ENCODE measurements at regions not wholly inside any gene's neighbourhood (a gene's known extent, or its start where the extent isn't known, plus 50 kb on each side); places are given as distances from the start of the nearest gene placed in this dataset.
A peak's percentile ranks its signal among the peaks of the same experiment; 100 is the strongest.

GRCh38 chr7:15751191-15751701, 64.8 kb upstream of the MEOX2 start:
- Histone ChIP-seq H3K9me3 (no peaks in the 10 kb centered on the region), H3K27ac (peak overlapping the region in 7 of 10 donors; percentile 19 to 54 (median 37)), H3K36me3 (no peaks in the 10 kb centered on the region), H3K27me3 (no peaks in the 10 kb centered on the region), H3K4me1 (peaks cover 0 to 40% (median 23%) of the 10 kb centered on the region in 9 donors), H3K4me3 (no peak overlapping the region)
- no peak for TF ChIP-seq CTCF (IDR thresholded peaks at IDR 0.05)
- intact Hi-C loops (cut with DNase I) = loop anchor here in 1 of 10 donors (10.0 kb wide), 1 partner anchor 314 kb away; no protein-coding TSS in a partner anchor
- WGBS, 2 donors = 22 to 37% methylated on average over 4 of the region's 4 CpGs
- peak in 7 of 8 donors; percentile 31 to 82 (median 66) for ATAC-seq
- no peak for DNase-seq

- no peaks in the 10 kb centered on the region for H3K27me3 ChIP-seq
- no peaks in the 10 kb centered on the region for H3K9me3 ChIP-seq
- 67 to 69% methylated on average over 3 of the region's 3 CpGs for WGBS, 2 donors
- intact Hi-C loops (cut with DNase I) = loop anchor here in 1 of 10 donors (10.0 kb wide), 1 partner anchor 314 kb away; no protein-coding TSS in a partner anchor
- TF ChIP-seq CTCF (IDR thresholded peaks at IDR 0.05) = no peak
- peaks cover 0 to 40% (median 23%) of the 10 kb centered on the region in 9 donors for H3K4me1 ChIP-seq
- DNase-seq (no peak), ATAC-seq (no peak)
- no peaks in the 10 kb centered on the region for H3K36me3 ChIP-seq
- H3K4me3 ChIP-seq = no peak overlapping the region
- peak overlapping the region in 1 of 10 donors; percentile 42 for H3K27ac ChIP-seq
These were observed 64.2 kb upstream of the MEOX2 start for GRCh38 chr7:15750727-15751126.

GRCh38 chr7:15749631-15750030, 63.1 kb upstream of the MEOX2 start:
- no peak for DNase-seq
- TF ChIP-seq CTCF (IDR thresholded peaks at IDR 0.05) = no peak
- H3K4me3 ChIP-seq = no peak overlapping the region
- H3K4me1 ChIP-seq = peaks cover 0 to 40% (median 23%) of the 10 kb centered on the region in 9 donors
- intact Hi-C loops (cut with DNase I) = loop anchor here in 1 of 10 donors (10.0 kb wide), 1 partner anchor 315 kb away; no protein-coding TSS in a partner anchor
- no peak overlapping the region for H3K27ac ChIP-seq
- WGBS, 2 donors = 84 to 90% methylated on average over 3 of the region's 3 CpGs
- no peak for ATAC-seq
- H3K36me3 ChIP-seq = no peaks in the 10 kb centered on the region
- no peaks in the 10 kb centered on the region for H3K27me3 ChIP-seq
- H3K9me3 ChIP-seq = no peaks in the 10 kb centered on the region

- WGBS, 2 donors = 21 to 31% methylated on average over 4 of the region's 4 CpGs
- no peak for DNase-seq
- ATAC-seq = peak in 3 of 8 donors; percentile 22 to 28 (median 26)
- no peak for TF ChIP-seq CTCF (IDR thresholded peaks at IDR 0.05)
- Histone ChIP-seq H3K27ac (peak overlapping the region in 6 of 10 donors; percentile 5 to 64 (median 50)), H3K4me3 (no peak overlapping the region), H3K9me3 (no peaks in the 10 kb centered on the region), H3K4me1 (peaks cover 0 to 40% (median 23%) of the 10 kb centered on the region in 9 donors), H3K36me3 (no peaks in the 10 kb centered on the region), H3K27me3 (no peaks in the 10 kb centered on the region)
- intact Hi-C loops (cut with DNase I) = no loop called here
These were observed 61.2 kb upstream of the MEOX2 start for GRCh38 chr7:15747712-15748111.

Data from heart right ventricle (tissue), 16 donors.